ENCODE measurements at regions not wholly inside any gene's neighbourhood (a gene's known extent, or its start where the extent isn't known, plus 50 kb on each side); places are given as distances from the start of the nearest gene placed in this dataset.

DNA sequence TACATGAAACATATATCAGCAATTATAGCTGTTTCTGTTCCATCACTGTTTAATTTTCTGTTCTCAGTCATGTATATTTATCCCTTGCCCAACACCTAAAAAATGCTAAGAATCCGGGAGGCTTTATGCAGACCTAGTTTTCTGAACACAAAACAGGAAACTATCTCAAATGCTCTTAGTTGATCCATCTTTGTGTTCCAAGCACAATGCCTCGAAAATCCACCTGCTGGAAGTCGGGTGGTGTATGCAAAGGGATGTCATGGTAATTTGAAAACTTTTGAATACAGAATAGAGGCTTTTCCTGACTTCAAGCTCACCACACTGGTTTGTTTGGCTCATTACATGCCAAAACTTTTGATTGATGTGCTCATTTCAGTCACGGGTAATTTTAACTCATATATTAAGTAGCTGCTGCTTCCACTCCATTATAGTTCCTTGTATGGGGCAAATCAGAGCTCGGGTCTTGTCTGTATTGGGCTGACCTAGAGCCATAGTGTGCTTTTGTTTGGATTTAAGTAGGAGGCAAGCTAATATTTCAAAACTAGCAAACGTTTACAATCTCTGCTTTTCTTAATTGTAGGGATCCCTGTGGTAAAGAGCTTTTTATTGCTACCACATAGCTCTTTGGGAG lies 646.5 kb upstream of the EPHA7 start:
- DNase-seq (ENCODE audit: low read depth): no peak

DNA sequence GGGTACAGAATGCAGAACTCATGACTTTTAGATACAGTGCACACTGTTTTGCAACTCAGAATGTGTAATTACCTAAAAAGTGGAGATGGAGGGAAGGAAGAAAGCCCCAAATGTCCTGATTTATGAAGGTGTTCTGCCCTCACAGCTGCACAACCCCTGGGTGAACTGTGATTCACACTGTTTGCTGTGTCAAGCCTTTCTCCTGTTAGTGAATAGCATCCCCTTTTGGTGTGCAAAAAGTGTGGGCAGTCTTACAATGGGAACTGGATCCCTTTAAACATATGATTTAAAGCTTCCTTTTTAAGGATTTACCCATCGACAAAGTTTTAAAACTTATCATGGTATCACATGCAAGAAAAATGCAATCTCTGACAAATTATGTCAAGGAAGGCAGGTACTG lies 633.4 kb upstream of the EPHA7 start:
- no peak for DNase-seq (ENCODE audit: low read depth)

DNA sequence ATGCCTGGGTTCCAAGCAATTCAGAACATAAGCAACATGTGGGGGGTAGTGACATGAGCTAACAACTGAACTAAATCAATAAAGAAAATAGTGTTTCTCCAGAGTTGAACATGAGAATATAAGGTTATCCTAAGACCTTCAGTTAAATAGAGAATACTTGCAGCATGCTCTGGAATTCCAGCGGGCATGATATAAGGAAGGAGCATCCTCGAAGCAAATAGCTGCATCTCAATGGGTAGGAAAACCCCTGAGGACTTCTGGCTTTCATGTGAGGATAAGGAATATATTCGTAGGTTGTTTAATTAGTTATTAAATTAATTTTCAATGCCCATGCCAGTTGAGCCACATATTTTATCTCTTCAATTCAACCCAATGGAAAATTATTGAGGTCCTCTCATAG lies 631.2 kb upstream of the EPHA7 start:
- DNase-seq (ENCODE audit: low read depth): no peak

DNA sequence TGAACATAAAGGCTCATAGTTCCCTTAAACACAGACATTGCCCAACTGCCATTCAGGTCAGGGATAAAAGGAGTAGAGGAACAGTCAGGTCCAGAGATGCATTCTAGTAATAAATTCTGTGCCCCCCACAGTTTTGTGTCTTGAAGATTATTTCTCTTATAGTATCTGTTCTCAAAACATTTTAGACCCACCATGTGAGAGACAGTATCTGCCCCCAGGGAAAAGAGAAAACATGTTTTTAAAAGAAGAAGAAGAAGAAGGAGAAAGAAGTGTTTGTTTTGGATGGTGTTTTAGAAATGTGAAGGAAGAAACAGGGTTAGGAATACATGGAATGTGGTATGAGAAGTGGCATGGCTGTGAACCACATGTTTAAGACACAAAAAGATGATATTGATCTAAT lies 629.6 kb upstream of the EPHA7 start:
- DNase-seq (ENCODE audit: low read depth): no peak

DNA sequence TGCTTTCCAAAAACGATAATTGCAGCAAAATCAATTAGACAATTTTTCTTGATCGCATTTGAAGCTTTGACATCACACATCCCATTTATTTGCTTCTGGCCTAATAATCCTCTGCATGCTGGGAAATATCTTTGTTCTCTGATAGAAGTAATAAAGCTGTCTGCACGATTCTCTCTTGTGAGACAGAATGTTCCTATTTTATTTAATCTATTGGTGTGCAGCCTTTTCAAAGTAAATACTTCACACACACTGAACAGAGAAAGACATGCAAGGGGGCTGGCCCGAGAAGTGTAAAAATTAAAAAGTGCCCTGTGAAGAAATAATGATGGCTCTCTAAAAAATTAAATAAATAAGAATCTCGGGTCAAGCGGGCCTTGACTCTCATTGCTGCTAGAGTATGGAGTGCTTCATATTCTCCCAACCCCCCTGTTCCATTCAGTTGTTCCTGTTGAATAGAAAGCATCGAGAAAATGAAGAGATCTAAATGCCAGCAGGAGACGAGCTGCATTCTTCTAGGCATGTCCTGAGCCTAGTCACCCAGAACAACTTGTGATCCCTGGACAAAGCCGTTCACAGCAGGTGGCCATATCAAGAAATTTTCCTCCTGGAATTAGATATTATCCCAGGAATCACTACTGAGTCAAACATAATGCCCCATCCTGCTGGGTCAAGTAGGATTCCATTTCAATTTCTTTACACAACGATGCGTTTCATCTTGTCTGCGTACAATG lies 625.9 kb upstream of the EPHA7 start:
- DNase-seq (ENCODE audit: low read depth): no peak

DNA sequence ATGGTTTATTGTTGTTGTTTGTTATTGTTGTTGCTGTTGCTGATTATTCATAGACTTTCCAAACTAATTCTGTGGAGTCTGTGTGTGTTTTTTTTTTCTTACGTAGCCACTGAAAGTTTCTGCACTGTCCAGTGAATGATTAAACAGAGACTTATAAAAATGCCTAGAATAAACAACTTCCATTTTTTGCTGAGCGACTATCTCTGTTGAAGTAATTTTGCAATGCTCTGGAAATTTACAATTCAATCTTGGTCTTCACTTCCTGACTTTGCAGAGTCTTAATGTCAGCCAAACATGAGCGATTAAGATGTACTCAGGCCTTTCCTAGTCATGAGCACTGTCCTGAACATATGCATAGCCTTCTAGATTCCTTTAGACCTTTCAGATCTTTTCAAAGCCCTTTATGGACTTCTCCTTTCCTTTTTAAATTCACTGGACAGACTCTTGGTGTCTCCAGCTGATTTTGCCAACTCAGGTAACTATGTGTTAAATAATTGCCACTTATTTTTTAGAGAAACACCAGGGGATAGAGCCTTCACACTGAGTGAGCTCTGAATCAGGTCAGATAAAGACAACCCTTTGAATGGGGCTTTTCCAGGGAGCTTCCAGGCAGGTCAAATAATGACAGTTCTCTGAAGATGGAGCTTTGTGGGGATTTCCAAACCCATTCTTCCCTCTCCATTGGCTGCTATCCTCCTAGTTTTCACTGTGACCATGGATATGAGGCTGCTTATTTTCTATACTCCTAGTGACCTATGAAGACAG lies 622.8 kb upstream of the EPHA7 start:
- DNase-seq (ENCODE audit: low read depth): no peak

DNA sequence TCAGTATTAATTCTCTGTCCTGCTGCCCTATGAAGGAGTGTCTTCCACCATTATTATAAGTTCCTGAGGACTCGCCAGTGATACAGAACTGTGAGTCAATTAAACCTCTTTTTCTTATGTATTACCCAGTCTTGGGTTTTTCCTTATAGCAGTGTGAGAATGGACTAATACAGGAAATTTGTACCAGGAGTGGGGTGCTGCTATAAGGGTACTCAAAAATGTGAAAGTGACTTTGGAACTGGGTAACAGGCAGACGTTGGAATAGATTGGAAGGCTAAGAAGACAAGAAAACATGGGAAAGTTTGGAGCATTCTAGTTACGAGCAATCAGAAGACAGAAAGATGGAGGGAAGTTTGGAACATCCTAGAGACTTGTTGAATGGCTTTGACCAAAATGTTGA lies 616.7 kb upstream of the EPHA7 start:
- DNase-seq (ENCODE audit: low read depth): no peak

DNA sequence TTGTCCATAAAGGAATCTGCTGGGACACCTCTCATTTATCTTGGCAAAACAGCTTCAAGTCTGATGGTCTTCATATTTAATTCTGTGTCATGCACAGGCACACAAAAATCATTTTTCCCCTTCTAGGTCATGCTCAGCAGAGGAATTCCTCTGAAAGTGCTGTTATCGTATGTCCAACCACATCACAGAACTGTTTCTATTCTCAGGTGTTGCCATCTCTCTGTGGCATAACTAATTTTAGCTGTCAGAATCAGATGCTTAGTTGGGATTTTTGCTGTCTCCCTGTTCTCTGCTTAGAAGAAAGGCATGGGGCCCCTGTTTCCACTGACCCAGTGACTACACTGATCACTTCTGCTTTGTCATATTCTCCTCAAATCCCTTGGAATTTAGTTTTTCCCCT lies 608.0 kb upstream of the EPHA7 start:
- DNase-seq (ENCODE audit: low read depth): no peak

DNA sequence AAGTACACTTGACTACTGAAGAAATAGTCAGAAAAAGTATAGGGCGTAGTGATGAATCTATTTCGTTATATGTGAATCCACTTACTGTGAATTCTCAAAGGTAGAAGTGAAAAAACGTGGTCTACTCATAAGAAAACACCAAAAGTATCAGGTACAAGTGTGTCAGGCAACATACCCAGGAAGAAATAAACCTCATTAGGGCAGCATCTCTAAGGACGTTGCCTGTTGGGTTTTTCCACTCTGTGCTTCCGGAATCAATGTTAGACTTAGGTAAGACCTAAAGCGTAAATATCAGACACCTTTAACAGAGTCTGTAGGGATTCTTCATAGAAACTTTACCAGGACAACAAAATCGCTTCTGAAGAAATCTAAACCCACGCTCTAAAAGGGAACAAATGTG lies 607.2 kb upstream of the EPHA7 start:
- no peak for DNase-seq (ENCODE audit: low read depth)

DNA sequence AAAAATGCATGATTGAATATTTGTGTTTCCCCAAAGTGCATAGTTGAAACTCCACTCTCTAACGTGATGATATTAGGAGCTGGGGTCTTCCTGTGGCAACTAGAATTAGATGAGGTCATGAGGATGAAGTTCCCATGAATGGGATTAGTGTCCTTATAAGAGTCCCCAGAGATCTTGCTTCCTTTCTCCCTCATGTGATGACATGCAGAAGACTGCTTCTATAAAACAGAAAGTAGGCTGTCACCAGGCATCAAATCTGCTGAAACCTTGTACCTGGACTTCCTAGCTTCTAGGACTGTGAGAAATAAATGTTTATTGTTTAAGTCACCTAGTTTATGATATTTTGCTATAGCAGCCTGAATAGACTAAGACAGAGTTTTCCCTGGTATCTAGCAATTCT lies 586.5 kb upstream of the EPHA7 start:
- no peak for DNase-seq (ENCODE audit: low read depth)

DNA sequence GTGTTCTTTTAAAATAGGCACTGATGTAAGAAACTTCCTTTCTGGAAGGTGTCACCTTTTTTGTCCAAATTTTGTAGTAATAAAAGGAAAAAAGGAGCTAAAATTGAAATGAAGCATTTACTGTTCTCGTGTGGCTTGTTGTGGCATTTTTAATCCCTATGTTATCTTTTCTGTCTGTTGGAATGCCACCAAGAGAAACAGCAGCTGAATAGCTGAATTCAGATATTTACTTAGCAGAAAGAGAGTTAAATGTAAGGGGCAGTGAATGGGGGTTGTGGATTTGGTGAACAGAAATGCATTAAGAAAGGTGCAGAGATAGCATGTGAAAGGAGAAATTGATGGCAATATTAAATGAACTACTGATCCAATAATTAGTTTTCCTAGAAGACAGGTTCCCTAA lies 573.6 kb upstream of the EPHA7 start:
- DNase-seq (ENCODE audit: low read depth): peak; percentile 6

DNA sequence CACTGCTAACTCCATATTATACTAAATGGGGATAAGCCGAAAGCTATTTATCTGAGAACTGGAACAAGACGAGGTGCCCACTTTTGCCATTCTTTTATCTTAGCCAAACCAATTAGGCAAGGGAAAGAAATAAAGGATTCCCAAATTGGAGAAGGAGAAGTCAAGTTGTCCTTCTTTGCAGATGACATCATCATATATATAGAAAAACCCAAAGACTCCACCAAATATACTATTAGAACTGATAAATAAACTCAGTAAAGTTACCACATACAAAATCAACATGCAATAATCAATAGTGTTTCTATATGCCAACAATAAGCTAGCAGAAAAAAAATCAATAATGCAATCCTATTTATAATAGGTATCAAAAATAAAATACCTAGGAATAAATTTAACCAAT lies 570.3 kb upstream of the EPHA7 start:
- no peak for DNase-seq (ENCODE audit: low read depth)

DNA sequence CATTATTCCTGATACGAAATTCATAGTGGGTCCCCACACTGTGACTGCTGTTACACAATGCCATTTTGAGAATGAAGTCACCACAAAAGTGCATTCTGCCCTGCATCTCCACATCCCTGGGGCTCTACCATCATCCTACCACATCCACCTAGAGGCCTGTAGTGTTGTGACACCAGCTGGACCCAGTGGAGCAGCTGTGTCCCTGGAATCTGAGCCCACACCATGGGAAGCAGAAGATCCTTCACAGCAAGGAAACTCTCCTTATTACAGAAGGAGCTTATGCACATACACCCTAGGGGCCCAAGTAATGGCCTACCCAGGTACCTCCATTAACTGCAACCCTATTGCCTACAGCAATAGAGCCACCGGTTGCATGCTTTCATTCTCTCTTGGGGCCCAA lies 566.6 kb upstream of the EPHA7 start:
- no peak for DNase-seq (ENCODE audit: low read depth)

DNA sequence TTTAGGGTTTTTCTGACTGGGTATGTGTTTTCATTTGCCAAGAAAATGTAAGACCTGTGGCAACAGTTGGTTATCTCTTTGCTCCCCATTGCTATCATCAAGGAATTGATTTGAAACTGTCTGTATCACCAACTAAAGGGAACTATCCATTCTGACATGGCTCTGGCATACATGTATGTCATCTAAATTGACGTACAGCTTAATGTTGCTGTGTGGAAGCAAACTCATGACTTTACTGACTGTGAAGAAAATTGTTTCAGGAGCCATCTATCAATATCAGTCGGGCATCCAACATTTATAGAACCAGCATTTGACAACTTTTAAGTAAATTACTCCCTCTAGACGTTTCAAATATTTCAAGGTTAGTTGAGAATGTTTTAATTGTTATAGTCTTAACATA lies 555.8 kb upstream of the EPHA7 start:
- DNase-seq (ENCODE audit: low read depth): no peak

DNA sequence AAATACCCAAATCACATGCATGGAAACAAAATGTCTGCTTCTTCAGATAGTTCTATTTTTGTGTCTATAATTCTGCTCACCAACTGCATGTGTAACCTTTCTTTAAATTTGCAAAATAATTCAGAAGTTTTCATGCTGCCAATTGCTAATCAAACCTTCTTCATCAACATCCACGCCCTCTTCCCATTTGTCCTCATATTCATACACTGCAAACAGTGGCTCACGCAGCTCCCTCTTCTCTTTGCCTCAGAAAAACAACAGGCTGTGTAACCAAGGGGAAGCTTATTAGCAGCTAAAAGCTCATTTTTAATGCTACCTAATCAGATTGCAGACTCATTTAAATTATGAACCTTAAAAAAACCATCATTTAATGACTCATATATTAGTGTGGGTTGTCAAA lies 555.0 kb upstream of the EPHA7 start:
- DNase-seq (ENCODE audit: low read depth): no peak

DNA sequence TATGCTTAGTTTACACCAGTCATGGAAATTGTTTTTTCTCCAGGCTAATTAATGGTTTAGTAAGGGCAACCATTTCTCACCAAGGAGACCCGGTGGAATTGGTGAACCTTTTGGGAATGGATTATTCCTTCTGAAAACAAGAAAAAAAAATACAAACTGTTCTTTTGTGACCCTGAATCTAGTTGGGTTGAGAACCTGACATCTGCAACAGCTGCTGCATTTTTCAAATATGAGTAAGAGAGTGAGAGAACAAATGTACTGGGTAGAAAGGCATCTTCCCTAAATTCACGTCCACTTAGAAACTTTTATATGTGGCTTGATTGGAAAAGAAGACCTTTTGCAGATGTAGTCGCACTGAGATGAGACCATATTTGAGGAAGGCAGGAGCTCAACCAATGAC lies 553.4 kb upstream of the EPHA7 start:
- no peak for DNase-seq (ENCODE audit: low read depth)

DNA sequence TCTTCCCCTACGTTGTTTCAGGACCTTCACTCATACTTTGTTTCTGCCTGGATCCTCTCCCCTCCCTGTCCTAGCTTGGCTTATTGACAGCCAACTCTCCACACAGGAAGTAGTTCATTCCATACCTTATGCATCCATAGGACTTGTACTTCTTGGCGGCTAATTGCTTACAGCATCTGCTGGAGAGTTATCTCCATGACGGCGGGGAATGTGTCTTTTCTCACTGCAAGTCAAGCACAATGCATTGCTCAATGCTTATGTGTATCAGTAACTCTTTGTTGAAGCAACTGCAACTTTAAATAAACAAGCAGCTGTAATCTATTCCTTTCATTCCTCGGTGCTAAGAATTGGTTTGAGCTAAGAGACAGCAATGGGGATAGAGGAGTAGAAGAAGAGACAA lies 551.3 kb upstream of the EPHA7 start:
- no peak for DNase-seq (ENCODE audit: low read depth)

DNA sequence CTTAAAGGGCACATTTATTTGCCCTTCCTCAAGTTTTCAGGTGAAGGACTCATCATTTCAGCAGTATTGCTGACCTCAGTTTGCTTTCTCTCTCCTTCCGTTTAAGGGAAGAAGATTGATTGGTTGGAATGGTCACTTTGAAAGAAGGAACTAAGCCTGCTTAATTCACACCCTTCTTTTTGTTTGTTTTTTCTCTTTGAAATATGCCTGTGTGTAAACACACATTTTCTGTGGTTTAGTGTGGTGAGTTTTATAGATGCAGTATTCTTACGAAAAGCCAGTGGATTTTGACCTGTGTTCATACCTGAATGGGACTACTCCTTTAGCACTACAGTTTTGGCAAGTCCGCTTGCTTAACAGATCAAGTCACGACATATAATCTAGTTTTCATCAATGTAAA lies 548.8 kb upstream of the EPHA7 start:
- DNase-seq (ENCODE audit: low read depth): no peak

DNA sequence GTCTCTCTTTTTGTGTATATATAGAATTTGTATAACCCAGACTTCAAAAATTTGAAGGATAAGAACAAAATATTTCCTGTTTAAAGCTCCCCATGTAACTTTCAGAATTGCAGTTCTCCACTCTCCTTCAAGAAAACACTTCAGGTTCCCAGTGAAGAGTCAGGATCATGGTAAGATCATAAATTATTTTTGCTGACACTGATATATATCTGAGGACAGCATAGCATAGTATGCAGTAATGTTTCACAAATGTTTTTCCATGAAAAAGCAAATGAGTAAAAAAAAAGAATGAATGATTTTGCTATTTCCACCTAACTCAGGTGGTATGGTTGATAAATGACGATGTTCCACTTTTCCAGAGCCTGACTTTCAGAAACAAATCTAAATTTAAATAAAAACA lies 545.6 kb upstream of the EPHA7 start:
- no peak for DNase-seq (ENCODE audit: low read depth)

DNA sequence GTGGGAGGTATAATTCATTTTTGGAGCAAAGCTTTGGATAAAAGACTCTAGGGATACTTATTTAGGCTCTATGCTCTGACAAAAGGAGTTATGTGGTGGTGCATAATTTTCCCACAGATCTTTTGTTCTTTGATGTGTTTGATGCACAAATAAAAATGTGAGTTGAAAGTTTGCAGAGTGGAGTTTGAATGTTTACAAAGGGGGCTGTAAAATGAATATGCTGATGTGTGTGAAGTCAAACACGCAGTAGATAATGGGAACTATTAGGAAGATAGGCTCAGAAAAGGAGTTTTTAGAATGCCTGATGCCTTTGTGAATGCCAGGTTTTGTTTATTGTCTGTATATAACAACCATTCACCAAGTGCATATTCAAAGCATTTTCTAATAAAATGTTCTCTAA lies 545.0 kb upstream of the EPHA7 start:
- no peak for DNase-seq (ENCODE audit: low read depth)

DNA sequence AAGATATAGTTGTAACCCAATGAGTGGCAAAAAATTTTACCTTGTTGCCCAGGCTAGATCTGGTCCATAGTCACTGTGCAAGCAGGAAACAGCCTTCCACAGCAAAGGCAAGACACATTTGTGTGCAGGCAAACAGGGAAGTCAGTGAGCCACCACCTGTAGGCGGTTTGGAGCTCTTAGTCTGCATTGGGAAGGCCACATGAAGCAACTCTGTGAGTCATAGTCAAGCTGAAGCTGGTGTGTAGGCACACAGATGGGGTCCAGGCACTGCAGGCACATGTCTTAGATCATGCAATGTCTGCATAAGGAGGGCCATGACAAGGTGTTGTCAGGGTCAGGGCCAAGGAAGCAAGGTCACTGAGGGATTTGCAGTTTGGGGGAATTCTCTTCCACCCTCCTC lies 543.2 kb upstream of the EPHA7 start:
- no peak for DNase-seq (ENCODE audit: low read depth)

DNA sequence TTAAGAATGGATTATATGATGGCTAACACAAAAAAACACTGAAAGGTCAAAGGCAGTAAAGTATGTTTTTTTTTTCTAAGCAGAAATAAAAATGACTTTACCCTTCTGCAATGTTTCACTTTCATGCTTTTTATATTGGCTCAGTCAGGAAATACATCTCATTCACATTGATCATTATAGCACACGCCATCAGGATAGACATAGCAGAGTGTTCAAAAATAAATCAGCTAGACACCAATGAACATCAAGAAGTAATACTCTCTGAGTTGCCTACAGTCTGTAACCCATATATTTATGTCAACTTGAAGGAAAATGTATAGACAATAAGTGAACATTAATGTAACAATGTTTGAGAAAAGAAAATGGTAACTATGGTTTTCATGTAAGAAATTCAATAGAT lies 535.2 kb upstream of the EPHA7 start:
- no peak for DNase-seq (ENCODE audit: low read depth)

DNA sequence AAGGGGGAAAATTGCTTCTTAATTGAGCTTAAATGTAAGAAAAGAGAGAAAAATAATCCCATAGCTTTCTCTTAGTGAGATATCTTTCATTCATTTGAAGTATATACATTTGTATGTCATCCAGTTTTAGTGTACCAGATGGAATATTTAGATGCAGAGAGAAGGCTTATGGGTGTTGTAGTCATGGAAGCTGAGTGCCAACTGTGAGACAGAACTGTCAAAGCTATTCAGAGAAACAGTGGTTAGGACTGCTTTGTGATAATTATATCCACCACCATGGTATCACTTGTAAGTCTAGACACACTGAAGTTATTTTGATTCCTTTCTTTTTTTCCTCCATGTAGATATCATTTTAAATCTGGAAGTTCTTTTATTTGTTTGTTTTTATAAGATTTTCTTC lies 524.3 kb upstream of the EPHA7 start:
- DNase-seq (ENCODE audit: low read depth): no peak

DNA sequence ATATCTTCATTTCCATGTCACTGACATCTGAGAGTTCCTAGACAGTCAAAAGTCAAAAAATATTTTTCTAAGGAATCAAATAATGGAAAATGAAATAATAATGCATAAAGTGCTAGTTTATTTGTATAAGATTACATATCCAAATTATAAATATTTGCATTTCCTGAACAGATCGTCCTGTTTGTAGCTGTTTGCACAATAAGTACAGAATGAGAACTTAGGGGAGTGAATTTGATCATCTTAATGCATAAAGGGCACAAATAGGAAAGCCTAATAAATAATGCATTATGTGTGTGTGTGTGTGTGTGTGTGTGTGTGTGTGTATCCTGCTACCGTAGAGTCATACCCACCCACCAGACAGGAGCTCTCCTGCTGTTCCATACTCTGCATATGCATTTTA lies 521.0 kb upstream of the EPHA7 start:
- DNase-seq (ENCODE audit: low read depth): no peak

All from non-pigmented ciliary epithelial cell (primary cell).